ENCODE measurements at regions not wholly inside any gene's neighbourhood (a gene's known extent, or its start where the extent isn't known, plus 50 kb on each side); places are given as distances from the start of the nearest gene placed in this dataset.

DNA sequence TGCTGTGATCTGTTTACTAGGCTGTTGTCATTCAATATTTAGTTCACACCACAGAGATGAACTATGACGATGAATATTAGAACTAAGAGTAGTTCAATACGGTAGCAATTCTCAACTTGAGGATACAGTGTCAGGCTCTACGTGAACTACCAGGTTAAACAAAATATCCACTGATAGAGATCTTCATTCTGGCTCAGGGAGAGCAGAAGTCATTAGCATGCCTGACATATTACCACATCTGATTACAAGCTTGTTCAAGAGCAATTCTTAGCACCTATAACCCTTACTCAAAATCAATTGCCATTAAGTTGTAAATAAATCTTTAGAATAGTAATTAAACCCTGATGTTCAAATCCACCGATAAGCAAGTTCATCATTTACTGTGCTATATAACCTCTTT, 207.2 kb downstream of the CHRM3 start:
- DNase-seq (ENCODE audit: low read depth in 2 of 2, low spot score in 1 of 2), result no peak

DNA sequence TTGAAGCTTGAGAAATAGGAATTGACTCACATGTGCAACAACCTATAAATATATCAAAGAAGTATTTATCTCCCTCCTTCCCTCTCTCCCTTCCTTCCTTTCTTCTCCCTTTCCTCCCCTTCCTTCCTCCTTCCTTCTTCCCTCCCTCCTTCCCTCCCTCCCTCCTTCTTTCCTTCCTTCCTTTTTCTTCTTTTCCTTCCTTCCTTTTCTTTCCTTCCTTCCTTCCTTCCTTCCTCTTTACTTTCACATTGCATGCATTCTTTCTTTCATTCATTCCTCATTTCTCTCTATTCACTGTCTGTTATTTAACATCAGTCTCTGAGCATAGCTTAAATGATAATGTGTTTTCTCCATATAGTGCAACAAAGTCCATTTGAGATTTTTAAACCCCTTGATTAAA, 214.2 kb downstream of the CHRM3 start:
- DNase-seq (ENCODE audit: low read depth in 2 of 2, low spot score in 1 of 2), result no peak

DNA sequence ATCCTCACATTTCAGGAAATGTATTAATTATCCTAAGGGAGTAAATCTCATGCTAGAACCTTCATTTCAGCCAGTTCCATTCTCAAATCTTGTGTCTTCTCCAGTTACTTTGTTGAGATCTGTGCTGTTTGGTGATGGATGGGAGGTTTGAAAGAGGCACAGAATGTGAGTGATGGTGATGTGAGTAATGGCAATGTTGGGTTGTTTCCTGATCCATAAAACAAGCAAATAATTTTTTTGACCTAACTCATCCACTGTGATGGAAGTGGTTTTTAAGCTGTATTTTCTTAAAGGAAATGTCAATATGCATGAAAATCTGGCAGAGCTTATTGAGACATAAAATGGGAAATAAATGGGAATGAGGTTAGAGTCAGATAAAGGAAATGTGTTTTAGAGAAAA, 214.7 kb downstream of the CHRM3 start:
- DNase-seq (ENCODE audit: low read depth in 2 of 2, low spot score in 1 of 2), result no peak

DNA sequence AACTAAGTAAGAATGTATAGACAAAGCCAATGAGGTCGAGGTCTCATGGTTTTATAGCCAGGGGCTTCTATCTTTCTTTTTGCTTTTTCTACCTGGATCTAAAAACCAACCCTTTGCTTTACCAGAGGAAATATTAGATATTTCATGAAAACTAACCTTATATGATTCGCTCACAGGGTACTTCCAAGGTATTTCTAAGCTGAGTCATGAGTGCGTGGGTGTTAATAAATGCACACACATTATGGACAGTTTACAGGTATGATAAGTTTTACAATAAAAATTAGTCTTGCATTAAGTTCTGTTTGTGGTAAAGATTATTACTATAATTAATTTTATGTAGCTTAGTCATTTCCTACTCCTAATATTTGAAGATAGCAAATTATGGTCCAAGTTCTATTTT, 217.2 kb downstream of the CHRM3 start:
- no peak for DNase-seq (ENCODE audit: low read depth in 2 of 2, low spot score in 1 of 2)

DNA sequence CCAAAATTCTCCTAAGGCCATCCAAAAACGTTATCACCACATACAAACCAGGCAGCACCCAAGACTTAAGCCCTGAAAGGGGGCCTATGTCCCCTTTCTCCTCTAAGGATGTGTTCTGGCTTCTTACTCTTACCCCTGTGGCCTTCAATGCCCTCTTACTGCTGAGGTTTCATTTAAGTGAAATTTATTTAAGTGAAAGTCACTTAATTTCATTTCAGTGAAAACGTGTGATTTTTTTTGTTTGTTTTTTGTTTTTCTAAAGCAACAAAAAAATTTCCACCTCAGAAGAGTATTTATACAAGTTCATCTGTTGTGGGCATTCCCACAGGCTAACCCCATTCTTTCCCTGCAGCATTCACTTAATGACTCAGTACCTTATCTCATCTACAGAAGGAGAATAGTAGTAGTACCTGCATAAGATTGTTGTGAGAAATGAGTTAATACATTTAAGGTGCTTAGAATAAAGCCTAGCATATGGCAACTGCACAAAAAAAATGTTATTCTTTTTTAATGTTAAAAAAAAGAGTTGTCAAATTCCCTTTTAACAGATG, 220.6 kb downstream of the CHRM3 start:
- no peak for DNase-seq (ENCODE audit: low read depth in 2 of 2, low spot score in 1 of 2)

DNA sequence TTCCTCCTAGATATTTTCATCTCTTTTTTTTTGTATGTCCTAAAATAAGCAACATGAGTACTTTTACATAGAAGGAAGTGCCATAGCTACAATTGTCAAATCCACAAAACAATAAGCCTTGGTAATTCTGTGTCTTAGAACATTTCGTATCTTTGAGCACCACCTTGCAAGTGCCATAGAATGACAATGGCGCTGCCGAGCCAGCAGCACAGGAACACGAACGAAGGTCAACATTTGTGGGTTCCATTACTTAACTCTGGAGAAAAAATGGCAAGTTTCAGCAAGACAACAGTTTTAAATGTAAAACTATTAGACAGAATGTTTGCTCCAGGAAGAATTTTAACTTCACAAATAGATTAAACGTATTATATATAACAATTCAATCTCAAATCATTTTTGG, 222.1 kb downstream of the CHRM3 start:
- DNase-seq (ENCODE audit: low read depth in 2 of 2, low spot score in 1 of 2), result no peak

DNA sequence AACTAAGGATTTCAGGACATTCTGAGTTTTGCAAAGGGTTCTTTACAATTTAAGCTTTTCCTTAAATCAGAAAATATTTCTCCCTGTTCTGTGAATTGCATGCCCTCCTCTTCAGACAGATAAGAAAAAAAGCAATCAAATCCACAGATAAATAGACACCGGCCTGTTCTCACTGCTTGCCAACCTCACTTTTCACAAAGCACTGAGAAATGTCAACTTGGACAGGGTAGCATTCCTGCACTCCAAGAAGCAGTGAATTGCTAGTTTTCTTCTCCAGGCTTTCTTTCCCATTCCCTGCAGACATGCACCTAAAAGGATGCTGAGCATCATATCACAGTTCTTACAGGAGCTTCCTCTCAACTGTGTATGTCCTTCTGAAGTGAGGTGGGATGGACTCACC, 226.0 kb downstream of the CHRM3 start:
- no peak for DNase-seq (ENCODE audit: low read depth in 2 of 2, low spot score in 1 of 2)

DNA sequence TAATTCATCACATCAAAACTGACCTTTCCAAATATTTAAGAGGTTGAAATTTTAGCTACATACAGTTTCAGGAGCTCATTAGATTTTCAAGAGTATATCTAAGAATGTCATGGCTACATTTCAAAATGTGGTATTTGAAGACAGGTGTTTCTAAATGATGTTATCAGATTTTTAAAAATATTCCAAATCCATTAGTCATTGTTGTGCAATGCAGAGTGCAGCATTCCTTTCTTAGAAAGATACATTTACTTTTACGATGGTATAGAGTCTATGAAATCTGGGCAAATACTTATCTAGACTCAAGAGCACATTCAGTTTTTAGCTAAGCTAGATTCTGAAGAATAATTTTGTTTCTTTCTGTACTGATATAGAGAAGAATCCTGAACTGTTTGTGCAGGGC, 230.3 kb downstream of the CHRM3 start:
- DNase-seq (ENCODE audit: low read depth in 2 of 2, low spot score in 1 of 2), result no peak

DNA sequence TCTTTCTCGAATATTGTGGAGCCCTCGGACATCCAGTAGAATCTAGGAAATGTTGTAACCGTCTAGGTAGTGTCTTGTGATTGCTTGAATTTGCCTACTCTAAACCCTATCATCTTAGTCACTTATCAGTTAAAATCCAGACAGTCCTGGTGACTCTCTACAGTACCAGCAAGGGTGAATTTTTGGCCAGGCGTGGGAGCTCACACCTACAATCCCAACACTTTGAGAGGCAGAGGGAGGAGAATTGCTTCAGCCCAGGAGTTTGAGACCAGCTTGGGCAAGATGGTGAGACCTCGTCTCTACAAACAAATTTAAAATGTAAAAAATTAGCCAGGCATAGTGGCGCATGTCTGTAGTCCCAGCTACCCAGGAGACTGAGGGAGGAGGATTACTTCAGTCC, 230.9 kb downstream of the CHRM3 start:
- no peak for DNase-seq (ENCODE audit: low read depth in 2 of 2, low spot score in 1 of 2)

DNA sequence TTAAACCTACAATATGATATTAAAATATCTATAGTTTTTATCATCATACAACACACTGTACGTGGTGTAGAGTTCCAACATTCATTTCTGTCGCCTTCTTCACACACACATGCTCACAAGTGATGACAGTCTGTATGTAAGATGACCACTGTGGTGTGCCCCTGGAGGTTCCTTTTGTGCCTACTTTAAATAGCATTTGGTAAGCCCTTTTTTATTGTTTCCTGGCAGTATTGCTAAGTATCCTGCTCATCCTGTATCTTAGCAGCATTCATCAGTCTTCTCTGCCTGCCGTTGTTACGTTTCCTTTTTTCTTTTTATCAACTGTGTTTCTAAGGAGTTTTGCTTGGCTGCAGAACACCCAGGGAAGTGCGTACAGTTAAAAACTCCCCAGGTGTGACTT, 231.4 kb downstream of the CHRM3 start:
- no peak for DNase-seq (ENCODE audit: low read depth in 2 of 2, low spot score in 1 of 2)

DNA sequence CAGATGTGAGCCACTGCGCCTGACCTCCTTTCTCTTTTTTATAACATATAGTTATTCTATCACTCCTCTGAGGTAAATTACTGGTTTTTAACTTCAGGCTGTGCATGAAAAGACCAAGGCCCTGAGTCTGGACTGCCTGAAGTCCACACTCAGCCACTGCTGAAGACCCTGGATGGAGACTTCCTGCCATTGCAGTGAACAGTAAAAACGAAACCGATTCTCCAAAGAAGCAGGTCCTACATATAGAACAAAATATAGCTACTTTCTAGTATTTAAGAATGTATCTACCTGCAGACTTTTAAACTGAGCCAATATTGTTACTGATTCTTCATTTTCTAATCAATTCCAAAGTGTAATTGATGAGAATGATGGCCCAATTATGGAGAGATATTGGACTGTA, 232.8 kb downstream of the CHRM3 start:
- no peak for DNase-seq (ENCODE audit: low read depth in 2 of 2, low spot score in 1 of 2)

DNA sequence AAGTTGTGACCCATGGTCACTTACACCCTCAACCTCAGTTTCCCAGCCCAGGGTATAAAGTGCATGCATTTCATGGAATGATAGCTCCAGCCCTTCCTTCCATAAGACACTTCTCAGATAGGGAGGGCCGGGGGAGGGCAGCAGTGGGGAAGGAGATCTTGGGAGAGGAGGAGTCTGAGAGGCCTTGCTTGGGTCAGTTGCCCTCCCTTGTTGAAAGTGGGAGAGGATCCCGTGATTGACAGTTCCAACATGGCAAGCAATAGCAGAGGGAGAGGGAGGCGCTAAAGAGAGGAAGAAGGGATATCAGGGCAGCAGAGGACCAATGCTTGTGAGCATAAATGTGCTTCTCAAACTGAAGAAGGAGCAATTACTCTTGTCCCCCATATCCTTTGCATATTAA, 244.4 kb downstream of the CHRM3 start:
- no peak for DNase-seq (ENCODE audit: low read depth in 2 of 2, low spot score in 1 of 2)

DNA sequence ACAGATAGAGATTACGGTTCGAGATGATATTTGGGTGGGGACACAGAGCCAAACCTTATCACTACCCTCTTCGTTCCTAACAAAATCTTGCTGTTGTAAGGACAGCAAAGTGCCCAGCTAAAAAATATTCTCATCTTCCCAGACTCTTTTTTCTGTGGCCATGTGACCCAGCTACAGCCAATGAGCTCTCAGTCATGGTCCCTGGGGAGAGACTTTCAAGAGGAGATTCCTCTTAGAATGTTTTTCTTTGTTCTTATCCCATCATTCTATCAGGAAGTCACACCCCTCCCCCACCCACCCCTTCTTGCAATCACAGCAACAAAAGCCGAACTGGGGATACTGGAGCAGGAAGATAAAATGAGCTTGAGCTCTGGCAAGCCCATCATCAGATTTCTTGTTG, 247.1 kb downstream of the CHRM3 start:
- no peak for DNase-seq (ENCODE audit: low read depth in 2 of 2, low spot score in 1 of 2)

DNA sequence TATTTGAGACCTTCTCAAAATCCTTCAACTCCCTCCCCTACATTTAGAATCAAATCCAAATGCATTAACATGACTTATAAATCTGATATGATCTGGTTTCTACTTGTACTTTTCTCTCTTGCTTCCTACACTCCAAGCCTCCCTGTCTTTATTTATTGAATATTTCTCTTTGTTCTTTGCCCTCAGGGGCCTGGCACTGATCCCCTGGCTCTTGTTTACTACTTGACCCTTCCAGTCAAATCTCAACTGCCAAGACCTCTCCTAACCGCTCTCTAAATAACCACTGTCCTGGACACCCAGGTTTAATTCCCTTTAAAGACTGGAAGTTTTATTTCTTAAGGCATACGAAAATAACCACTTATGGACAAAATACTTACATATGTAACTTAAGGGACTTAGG, 248.9 kb downstream of the CHRM3 start:
- DNase-seq (ENCODE audit: low read depth in 2 of 2, low spot score in 1 of 2), result no peak

DNA sequence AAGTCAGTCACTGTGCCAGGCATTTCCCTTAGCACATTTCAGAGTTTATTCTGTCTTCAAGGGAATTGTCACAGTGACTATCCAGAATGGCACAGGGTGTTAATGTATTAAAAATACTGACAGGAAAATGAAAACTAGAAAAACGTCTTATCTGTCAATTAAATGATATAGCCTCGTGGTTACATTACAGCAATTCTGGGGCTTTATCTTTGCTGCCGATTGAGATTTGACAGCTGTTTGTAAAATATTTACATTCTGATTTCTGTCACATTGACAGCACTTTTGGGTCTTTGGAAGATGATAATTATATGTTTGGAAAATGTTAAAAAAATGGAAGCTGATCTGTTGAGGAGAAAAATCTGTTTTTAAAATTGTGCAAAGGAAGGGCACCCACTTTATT, 250.0 kb downstream of the CHRM3 start:
- DNase-seq (ENCODE audit: low read depth in 2 of 2, low spot score in 1 of 2), result no peak

DNA sequence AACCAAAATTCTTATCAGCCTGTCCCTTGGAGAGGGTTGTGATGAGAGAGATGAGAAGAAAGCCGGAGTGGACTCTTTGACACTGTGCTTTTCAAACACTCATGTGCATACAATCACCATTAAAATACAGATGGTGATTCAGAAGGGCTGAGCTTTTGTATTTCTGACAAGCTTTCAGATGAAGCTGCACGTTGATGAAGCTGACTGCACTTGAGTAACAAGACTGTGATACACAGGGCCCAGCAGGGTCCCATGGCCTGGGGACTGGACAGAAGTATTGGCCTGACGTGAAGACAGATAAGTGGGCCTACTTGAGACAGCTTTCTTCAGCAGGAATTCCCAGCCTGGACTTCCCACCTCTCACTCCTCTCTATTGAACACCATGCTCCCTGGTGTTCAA, 258.2 kb downstream of the CHRM3 start:
- DNase-seq (ENCODE audit: low read depth in 2 of 2, low spot score in 1 of 2), result no peak

DNA sequence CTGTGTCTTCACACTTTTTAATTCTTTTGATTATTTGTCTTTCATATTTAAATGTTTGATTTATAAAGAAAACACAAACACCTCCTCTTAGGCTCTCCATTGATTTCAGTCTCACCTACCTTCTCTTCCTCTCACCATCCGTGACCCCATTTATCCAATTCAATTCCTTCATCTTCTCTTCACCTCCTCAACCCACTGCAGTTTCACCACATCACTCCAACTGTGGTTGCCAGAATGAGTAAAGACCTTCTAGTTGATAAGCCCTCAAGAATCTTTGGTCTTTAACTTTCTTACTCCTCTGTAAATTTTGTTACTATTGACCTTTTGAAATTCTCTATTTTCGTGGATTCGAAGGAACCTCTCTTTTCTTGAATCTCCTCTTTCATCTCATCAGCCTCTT, 260.7 kb downstream of the CHRM3 start:
- no peak for DNase-seq (ENCODE audit: low read depth in 2 of 2, low spot score in 1 of 2)

DNA sequence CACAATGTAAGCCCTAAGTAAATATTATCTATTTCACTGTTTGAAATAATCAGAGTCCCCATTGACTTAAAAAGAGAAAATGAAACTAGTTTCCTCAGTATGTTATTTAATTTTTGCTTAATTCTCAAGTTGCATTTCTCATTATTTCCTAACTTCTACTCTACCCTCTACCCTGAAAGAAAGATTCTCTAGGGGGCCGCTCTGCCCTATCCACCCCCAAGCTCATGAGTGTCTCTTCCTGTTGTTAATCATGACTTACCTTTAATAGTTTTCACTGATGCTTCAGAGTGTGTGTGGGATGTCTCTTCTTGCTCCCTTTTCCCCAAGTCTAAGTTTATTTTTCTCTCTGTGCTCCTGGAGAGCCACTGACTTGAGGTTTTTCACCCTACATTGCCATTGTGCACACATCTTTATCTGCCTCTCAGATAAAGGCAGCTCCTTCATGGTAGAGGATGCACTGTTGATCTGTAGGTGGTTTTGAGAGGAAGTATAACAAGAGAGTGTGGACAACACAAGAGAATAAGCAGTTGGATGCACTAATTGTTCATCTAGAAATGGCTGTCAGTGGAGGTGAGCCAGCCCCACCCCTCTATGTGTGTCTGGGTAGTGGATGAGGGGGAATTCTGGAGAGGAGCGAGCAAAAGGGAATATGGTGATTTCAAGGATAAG, 261.7 kb downstream of the CHRM3 start:
- no peak for DNase-seq (ENCODE audit: low read depth in 2 of 2, low spot score in 1 of 2)

DNA sequence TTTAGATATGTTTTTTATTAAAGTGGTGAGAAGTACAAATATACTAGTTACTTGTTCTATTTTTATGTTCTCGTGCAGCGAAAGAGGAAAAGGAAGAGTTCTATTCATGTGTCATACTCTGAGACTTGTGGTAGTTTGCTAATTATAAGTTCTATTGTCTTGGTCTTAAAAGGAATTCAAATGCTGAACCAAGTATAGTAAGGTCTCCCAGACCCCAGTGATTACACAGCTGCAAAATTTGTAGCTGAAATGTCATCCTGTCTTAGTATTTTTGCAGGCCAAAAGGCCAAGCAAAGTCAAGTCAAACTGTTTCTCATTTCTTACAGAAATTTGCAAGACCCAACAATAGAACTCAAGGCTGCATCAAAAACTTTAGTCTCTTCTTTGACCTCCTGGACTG, 268.7 kb downstream of the CHRM3 start:
- DNase-seq (ENCODE audit: low read depth in 2 of 2, low spot score in 1 of 2), result no peak

DNA sequence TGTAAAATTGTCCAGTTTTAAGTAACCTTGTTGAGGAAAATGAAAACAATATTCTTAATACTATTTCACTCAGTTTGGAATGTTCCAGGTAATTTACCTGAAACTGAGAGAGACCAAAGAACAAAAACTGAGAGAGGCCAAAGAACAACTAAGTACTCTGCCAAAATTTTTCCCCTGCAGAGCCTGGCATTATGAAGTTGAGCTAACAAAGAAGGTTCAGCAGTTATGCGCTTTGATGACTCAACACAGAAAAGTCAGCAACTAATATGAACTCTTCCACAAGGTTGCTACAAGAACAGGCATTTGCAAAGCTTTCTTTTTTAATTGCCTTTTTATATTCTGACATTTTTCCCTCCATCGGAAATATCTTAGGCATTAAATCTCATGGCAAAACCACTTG, 270.9 kb downstream of the CHRM3 start:
- no peak for DNase-seq (ENCODE audit: low read depth in 2 of 2, low spot score in 1 of 2)

DNA sequence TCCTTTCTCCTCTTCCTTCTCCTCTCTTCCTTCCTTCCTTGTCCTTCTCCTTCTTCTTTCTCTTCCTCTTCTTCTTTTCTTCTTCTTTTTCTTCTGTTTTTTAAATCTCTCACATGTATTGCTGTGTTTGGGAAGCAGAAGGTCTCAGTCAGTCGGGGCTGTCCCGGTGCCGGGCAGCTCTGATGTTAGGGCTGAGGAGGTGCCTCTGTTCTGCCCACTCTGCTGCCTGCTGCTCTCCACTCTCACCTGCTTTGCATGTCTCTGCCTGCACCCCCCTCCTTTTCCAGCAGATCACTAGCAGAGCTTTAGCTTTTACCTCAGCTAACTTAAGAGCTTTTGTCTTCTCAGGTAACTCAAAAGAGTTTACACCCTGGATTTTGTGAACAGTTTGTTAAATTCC, 276.6 kb downstream of the CHRM3 start:
- DNase-seq (ENCODE audit: low read depth in 2 of 2, low spot score in 1 of 2), result no peak

DNA sequence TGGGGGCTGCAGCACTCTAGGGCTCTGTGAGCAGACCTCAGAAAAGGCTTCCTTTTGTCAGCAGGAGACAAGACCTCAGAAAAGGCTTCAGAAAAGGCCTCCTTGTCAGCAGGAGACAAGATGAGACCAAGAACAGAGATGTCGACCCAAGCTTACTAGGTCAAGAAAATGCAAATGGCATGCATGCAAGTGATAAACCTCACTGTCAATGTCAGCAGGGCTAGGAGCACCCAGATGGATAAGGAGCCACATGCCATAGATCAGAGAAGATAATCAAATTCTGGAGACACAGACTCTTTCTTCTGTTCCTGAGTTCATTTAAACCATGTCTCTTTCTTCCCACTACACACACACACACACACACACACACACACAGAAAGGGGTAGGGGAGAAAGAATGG, 285.9 kb downstream of the CHRM3 start:
- no peak for DNase-seq (ENCODE audit: low read depth in 2 of 2, low spot score in 1 of 2)

DNA sequence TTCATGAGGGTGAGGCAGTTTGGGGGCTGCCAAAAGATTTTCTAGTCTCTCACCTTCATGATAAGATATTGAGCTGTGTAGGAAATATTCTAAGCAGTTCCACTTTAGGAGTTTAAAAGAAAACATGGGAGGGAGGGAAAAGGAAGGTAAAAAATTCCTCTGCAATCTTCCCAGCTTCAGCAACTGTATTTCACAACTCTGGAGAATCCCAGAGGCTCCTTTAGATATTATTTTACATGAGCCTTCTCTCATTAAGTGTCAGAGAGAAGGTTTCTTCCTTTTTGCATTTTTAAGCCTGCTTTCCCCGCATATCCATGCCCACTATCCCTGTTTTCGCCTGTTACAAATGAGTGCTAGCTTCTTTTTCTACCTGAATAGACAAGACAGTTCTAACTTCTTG, 289.4 kb downstream of the CHRM3 start:
- no peak for DNase-seq (ENCODE audit: low read depth in 2 of 2, low spot score in 1 of 2)
